HG03439 (cell line): ENCODE measurements at regions not wholly inside any gene's neighbourhood (a gene's known extent, or its start where the extent isn't known, plus 50 kb on each side); places are given as distances from the start of the nearest gene placed in this dataset.

ENCODE experiments used
- ATAC-seq: cut with Tn5 transposase; IDR thresholded peaks from one replicate; pipeline ENCODE4 v1.9.1; 2021; ENCODE audit warnings: mild to moderate bottlenecking, moderate library complexity; ENCODE audit not compliant: unreplicated experiment

- no peak for ATAC-seq
Measured at GRCh38 chr2:184481865-184482264, 116.5 kb upstream of the ZNF804A start.

- no peak for ATAC-seq
Measured at GRCh38 chr2:184498936-184499335, 99.4 kb upstream of the ZNF804A start.

GRCh38 chr2:184504252-184504651 lies 94.1 kb upstream of the ZNF804A start:
- ATAC-seq = no peak

- no peak for ATAC-seq
Measured at GRCh38 chr2:184507254-184507653, 91.1 kb upstream of the ZNF804A start.

- ATAC-seq = no peak
Measured at GRCh38 chr2:184517402-184517801, 80.9 kb upstream of the ZNF804A start.

GRCh38 chr2:184520441-184520840 lies 77.9 kb upstream of the ZNF804A start:
- ATAC-seq = no peak

- no peak for ATAC-seq
Measured at GRCh38 chr2:184523732-184524131, 74.6 kb upstream of the ZNF804A start.

GRCh38 chr2:184524551-184525382 lies 73.6 kb upstream of the ZNF804A start:
- no peak for ATAC-seq

- ATAC-seq = no peak
Measured at GRCh38 chr2:184527058-184527457, 71.3 kb upstream of the ZNF804A start.

GRCh38 chr2:184528119-184528518 lies 70.2 kb upstream of the ZNF804A start:
- no peak for ATAC-seq

GRCh38 chr2:184530239-184530638 lies 68.1 kb upstream of the ZNF804A start:
- ATAC-seq = no peak

- ATAC-seq = no peak
Measured at GRCh38 chr2:184530959-184531358, 67.4 kb upstream of the ZNF804A start.

- ATAC-seq = no peak
Measured at GRCh38 chr2:184532551-184532950, 65.8 kb upstream of the ZNF804A start.

GRCh38 chr2:184534986-184535385 lies 63.3 kb upstream of the ZNF804A start:
- ATAC-seq = no peak

GRCh38 chr2:184540246-184540789 lies 58.0 kb upstream of the ZNF804A start:
- ATAC-seq = no peak

GRCh38 chr2:184541591-184541990 lies 56.7 kb upstream of the ZNF804A start:
- no peak for ATAC-seq

- ATAC-seq = no peak
Measured at GRCh38 chr2:184543832-184544231, 54.5 kb upstream of the ZNF804A start.
